Activated T-helper 9 cell treated with anti-CD3 and anti-CD28 coated beads, Interleukin-2, amount 50 U/mL, for 16 hours (primary cell): ENCODE measurements at regions not wholly inside any gene's neighbourhood (a gene's known extent, or its start where the extent isn't known, plus 50 kb on each side); places are given as distances from the start of the nearest gene placed in this dataset.

Experiments
- DNase-seq: peaks from one replicate; pipeline ENCODE4 v3.0.0-alpha.2; 2020; ENCODE audit warnings: low read depth

DNA sequence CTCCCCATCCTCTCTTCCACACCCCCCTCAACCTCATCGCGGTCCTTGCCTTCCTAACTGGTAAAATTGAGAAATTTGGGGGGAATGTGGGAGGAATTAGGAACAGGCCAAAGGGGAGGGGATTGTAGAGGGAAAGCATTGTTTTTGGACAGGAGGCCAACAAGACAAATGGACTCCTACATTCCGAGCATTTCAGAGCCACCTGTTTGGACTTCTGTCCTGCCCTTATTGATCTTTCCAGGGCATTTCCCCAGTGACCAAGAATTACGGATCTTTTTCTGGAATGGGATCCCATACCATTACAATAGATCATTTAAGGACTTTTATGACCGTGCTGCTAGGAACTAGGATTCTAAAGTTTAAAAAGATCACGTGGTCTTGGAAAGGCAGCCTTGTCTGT, 221.3 kb upstream of the ASIC2 start:
- no peak for DNase-seq

DNA sequence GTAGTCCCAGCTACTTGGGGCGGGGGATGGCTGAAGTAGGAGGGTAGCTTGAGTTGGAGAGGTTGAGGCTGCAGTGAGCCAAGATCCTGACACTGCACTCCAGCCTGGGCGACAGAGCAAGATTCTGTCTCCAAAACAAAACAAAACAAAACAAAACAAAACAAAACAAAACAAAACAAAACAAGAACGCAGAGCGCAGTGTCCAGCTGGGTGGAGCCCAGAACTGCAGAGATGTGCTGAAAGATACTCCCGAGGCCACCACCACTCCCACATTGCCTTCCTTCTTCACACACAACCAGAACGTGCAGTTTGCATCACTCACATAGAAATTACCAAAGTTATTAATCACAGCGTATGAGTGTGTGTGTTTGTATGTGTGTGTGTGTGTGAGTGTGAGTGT, 222.9 kb upstream of the ASIC2 start:
- DNase-seq, result no peak

DNA sequence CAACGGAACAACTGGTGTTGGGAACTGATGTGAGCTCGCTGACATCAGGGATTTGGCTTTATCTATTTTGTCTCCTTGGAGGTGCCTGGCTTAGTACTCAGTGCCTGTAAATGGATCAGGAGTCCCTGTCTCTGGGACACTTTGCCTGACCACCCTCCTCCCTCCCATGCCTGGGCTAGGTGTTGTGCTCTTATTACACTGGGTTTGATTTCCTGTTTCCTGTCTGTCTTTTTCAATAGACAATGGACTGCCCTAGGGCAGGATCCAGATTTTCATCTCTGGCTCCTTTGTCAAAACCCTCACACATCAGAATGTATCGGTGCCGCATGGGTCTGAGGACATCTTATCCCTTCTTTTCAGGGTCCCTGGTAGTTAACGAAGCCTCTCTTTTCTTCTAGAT, 223.6 kb upstream of the ASIC2 start:
- no peak for DNase-seq

DNA sequence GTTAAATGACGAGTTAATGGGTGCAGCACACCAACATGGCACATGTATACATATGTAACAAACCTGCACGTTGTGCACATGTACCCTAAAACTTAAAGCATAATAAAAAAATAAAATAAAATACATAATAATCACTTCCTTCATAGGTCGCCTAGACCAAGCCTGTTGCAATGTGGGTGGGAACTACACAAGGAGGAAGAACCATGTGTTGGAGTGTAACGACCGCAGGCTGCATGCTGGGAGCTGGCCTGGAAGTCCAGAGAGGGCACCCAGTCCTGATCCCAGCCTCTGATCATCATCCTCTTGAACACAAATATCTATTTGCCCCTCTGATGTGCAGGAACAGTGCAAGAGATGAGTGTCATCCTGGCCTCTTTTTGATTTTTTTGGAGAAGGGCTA, 224.7 kb upstream of the ASIC2 start:
- no peak for DNase-seq

DNA sequence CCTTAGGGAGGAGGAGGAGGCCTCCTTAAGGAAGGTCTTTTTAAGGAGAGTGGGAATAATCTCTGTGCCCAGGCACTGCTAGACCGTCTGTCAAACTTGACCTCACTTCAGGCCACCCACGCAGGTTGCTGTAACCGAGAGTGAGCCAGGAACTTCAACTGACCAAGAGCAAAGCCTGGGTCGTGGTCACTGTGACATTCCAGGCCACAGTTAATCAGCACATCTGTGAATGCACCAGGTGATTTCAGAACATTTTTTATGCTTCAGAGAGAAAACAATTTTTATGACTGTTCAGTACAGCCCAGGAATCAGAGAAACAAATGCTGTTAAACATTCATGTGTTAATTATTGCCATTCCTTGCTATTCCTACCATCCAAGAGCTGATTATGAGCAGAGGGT, 226.6 kb upstream of the ASIC2 start:
- no peak for DNase-seq

DNA sequence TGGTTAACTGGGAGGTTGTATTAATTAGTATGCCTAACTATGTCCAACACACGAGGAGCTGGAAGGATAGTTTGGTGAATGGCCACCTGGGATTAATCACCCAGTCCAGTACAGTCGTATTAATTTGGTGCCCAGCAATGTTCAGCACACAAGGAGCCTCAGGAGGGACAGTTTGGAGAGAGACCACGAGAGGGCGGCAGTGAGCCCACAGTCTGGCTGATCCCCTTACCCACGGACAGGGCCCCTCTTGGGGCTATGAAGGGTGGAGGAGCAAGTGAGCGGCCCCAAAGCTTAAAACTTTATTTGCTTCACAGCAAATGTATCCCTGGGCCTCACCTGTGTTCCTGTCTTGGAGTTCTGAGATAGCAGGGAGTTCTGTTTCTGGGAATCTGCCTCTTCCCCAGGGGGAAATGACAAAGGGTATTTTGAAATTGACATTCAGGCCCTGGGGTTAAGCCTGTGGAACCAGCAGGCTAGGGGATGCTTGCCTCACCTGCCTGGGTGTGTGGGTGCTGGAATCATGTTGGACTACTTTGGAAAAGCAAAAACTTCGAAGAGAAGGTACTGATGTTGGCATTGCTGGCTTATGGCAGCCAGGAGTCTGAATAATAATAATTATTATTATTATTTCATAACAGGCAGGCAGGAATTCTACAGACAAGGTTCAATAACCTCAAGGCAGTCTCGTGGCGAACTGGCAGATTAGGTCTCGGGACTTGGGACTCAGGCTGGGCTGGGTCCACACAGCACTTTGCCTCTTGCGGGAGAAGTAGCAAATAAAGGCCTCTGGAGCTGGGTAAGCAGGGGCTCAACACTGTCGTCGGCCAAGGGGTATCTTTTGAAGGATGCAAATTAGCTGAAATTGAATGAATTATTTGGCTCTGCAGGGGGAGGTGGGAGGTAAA, 227.6 kb upstream of the ASIC2 start:
- DNase-seq, result no peak

DNA sequence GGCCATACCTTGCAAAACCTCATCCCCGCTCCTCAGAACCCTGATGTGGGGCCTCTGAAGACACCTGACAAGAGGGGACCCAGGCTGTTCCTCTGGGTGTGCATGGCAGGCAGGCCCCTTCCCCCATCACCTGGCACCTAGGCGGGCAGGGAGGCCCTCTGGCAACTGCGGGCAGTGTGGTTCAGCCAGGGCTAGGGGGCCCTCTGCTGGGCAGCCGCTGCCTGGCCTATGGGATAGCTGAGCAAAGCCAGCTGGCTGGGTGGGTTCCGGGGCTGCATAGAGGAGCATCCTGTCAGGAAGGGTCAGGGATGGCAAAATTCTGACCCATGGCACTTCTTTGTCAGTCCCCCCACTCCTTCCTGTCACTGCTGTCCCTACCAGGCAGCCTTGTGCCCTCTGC, 228.7 kb upstream of the ASIC2 start:
- no peak for DNase-seq

DNA sequence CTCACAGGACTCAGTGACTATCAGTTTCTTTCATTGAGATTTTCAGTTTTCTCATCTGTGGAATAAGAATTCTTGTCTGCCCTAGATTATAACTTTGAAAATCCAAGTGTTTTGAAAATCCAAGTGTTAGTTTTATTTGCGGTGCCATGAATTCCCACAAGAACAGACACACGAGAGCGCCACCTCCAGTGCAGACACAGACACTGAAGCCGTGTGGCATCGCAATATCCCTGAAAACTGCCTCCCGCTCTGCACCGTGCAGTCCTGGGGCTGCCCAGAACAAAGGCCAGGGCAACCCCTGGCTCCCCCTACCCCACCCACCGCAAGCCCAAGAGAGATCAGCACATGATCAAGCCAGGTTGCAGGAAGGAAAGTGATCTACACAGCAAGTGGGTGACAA, 229.5 kb upstream of the ASIC2 start:
- DNase-seq, result no peak

DNA sequence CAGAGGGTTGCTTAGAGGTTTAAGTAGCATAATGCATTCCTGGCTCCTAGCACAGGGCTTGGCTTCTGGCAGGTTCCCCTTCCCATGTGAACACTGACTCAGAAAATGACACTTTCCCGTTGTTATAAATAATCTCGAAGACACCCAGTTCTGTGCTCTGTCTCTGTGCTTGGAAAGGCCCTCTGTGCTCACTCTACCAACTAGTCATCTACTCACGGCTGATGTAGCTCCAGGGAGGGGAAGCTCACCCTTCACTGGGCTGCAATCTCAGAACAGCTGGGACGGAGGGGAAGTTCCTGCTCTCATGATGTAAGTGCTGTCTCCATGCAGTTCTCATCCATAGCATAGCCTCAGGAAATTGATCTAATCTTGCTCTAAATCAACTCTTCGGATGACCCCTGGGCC, 230.5 kb upstream of the ASIC2 start:
- no peak for DNase-seq

DNA sequence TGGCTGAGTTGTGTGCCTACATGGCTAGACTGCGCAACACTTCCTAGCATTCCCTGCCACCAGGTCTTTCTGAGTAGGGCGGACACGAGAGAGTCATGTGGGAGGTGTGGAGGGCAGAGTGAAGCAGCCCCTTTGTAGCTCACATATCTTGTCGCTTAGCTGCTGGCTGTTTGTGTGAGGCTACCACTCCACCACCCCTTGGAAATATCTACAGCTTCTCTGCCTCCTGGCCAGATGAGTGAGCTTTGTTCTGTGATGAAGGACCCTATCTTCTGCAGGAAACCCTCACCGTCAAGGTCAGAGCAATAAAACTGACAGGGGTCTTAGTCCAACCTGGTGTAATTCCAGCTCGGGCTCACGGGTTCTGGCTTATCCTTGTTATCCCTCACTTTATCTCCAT, 232.1 kb upstream of the ASIC2 start:
- DNase-seq, result no peak

DNA sequence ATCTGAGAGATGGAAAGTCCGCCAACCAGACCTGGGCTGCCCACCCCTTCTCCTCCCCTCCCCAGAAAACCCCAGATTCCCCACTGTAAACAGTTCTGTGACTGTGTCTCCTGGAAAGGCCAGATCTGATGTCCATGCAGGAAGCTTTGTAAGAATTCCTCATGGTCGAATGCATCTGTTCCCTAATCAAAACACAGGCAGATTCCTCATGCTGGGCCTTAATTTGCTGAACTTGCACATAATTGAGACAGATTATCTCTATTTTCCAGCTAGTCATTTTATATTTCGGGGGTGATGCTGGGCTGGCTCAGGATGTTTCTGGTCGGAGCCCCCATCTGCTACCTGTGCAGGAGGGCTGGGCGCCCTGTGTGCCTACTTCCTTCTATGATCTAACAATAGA, 233.6 kb upstream of the ASIC2 start:
- DNase-seq, result no peak

DNA sequence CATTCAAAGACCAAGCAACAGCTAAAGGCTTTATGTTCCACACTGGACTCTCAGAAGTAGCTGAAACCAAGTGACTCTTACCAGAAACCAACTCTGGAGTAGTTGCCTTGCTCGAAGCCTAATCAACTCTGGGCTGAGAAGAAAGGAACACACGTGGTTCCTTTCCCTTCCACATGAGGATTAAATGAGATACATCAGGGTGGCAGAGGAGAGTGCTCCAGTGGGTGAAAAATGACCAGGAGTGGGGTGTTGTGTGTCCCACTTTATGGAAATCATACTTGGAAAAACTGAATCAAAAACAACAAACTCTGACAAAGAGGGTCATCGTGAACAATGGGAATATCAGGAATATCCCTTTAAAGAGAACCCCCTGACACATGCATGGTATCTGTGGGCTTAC, 234.2 kb upstream of the ASIC2 start:
- no peak for DNase-seq

DNA sequence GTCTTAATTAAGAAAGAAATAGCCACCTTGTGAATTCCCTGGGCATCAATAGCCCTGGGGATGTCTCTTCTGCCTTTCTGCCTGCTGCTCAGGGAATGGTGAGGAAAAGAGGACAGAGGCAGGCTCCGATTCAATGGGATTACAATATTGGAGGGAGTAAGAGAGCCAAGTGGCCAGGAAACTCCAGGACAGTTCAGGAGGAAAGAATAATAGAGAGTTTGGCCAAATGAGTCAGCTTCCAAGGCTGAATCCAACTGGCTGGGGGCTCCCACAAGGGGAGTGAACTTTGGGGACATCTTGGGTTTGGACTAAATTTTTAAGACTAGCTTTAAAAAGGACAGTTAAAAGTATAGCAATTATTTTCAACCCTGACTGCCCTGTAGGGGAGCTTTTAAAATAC, 235.8 kb upstream of the ASIC2 start:
- DNase-seq, result no peak

DNA sequence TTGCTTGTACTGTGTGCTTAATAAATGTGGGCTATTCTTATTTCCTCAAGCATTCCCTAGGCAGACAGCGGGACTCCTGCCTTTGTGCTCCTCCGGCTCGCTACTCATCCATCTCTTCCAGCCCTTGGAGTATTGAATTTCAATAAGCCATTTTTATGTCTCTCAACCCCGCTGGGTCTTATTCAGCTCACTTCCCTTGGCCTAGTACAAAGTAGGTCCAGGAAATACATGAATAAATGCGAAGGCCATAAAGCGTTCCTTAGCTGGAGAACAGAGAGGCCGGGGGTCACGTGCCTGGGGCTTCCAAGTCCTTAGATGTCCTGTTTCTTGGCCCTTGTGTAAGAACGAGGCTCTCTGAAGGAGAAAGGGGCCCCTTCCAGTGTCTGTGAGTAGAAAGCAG, 236.7 kb upstream of the ASIC2 start:
- no peak for DNase-seq

DNA sequence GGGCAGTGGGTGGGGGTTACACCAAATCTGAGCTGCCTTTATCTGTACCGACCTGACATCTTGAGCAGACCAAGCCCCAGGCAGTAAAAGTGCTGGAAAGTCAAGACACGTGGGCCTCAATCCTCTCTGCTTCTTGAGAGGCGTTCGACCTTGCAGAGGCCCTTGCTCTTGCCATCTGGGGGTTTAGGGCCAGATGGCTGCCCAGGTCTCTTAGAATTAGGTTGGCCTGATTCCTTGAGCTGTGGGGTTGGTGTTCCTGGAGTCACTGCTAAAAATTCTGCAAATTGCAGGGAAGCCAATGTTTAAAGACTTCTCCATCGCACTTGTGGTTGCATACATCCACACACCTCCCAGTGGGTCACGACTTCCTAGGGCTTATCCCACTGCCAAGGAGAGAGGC, 238.2 kb upstream of the ASIC2 start:
- no peak for DNase-seq

DNA sequence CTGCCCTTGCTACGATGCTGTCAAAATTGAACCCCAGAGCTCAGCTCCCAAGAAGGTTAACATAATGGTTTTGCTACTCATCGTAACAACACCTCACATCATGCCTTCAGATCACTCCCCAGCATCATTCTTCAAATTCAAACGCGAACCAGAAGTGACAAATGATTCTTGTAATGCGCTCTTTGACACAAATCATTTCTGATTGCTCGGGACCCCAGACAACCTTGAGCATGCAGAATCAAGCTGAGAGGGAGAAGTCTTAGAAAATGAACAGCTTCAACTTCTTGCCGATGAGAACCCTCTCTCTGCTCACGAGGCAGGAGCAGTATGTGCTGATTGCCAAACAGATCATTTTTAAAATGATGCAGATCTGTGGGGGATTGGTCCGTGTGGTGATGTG, 241.0 kb upstream of the ASIC2 start:
- no peak for DNase-seq

DNA sequence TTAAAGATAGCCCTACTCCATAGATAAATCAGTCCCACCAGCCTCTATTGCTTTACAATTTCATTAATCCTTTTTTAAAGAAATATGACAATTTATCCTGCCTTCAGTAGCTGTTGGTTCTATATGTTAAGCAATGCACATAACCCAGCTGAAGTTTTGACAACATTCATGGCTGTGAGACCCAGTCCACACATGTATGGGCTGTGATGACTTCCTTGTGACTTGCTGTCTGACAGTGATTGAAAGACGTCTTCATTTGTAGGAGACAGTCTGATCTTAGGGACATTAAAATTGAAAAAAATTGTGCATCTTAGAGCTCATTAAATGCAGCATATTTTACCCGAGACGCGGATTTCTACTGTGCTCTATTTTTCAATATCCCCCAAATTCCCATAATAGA, 252.0 kb upstream of the ASIC2 start:
- DNase-seq, result no peak

DNA sequence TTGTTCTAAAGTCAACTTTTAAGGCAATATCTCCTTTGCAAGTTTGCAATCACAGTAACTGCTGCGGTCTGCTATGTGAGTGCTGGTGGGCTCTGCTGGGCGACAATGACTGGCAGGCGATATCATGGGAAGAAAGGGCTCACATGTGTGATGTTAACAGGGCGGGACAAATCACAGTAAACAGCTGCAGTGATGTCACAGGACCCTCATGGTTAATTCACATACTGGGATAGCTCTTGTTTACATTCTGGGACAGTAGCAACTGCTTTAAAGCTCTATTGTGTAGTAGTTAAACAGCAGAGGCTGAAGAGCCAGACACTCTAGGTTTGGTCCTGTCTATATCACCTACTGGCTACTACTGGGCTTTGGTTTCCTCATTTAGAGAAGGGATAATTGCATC, 257.2 kb upstream of the ASIC2 start:
- no peak for DNase-seq

DNA sequence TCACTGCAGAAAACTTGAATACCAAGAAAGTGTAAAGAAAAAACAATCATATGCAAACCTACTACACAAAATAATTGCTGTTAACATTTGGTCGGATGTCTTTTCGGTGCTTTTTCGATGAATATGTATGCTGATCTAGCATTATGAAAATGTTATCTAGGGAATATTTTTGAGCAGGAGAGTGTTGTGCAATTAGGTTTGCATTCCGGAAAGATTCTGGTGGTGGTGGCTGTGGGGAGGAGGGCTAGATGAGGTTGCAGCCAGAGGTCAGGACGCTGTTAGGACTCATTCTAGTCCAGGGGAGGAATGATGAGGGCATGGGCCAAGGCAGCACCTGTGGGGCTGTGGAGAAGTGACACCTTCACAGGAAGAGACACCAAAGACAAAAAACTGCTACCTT, 258.0 kb upstream of the ASIC2 start:
- DNase-seq, result no peak

DNA sequence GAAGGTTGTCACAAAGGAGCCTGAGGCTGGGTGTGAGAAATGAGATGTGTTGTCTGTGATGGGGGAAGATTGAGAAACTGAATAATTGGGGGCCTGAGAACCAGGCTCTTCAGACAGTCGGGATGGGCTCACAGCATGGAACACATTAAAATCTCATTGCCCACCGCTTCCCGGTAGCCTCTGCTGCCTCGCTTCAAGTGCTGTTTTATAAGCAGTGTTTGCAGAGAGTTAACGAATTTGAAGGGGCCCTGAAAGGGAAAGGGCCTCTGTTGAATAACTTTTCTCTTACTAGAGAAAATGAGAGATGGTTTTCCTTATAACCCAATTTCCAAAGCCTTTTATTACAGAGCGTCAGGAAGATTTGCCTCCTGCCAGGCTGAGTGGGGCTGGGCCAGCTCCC, 258.8 kb upstream of the ASIC2 start:
- DNase-seq, result no peak

DNA sequence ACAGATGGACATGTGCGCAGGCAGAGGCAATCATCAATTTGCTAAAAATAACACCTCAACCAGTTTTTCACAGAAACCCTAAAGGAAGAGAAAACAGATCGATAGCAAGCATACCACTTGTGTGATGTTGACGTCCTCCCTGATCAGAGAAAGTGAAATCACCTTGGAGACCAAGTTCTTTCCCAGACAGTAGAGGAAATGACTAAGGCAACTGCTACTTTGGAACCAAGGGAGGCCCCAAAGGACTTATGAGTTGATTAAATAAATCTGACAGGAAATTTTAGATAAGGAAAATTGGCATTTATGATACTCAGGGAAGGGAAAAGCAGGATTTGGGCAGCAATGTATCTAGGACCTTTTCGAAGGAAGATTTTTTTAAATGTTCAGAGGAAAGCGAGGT, 267.1 kb upstream of the ASIC2 start:
- no peak for DNase-seq

DNA sequence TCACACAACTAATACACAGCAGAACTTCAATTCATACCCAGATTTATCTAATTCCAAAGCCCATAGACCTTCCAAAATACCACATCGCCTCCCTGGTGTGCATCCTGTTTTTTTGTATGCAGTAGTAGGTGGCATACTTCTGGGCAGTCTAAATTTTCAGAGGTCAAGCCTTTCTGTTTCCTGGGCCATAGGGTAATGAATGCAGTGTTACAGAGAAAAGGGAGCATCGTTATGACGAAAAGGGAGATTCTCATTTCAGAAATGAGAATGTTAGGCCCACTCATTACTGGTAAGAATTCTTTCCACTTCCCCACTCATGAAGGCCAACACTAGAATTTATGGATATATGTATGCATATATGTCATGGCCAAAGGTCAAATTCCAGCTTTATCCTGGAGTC, 267.8 kb upstream of the ASIC2 start:
- no peak for DNase-seq

DNA sequence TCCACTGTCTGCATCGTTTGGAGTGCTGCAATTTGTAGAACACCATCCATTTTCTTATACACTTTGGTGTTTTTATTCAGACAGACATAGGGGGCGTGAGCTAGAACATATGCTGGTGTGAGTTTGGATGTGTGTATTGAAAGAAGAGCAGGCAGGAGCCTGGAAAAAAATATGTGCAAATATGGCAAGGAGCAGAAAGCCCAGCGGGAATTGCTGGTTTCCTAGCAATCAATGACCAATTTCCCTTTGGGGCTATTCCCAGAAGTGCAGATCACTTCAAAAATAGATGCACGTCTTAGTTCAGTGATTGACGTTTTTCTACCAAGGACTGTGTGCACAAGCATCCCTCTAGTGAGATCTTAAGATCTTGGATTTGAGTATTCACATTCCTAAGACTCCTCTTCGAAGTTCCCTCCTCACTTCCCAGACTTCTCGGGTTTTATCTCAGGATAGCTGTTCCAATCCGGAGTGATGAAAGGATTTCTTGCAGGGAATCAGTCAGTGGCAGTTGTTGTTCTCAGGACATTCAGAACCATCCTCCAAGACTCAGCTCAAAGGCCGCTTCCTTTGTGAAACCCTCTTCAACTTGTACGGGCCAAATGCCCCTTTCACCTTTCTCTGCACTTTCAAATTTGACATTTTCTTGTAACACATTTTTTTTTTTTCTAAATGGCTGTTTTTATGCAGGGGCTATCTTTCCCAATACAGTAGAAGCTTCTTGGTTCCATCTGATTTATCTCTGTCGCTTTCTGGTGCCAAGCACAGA, 268.7 kb upstream of the ASIC2 start:
- no peak for DNase-seq

DNA sequence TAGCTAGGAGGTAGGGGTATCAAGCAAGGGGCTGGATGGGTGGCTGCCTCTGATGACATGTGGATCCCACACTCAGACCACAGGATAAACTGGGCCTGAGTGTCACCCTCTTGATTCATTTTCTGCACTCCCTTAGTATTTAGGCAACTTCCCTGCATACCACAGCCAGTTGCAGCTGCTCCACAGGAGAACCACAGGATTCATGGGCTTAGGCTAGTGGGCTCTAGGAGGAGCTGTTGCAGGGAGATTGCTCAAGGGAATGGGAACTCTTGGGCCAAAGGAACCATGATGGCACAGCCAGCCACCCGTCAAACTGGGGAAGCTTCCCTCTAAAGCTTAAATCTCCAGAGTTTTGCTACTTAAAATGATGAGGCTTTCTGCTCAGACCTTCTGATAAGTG, 269.7 kb upstream of the ASIC2 start:
- no peak for DNase-seq
